ENCODE measurements at regions not wholly inside any gene's neighbourhood (a gene's known extent, or its start where the extent isn't known, plus 50 kb on each side); places are given as distances from the start of the nearest gene placed in this dataset.

DNA sequence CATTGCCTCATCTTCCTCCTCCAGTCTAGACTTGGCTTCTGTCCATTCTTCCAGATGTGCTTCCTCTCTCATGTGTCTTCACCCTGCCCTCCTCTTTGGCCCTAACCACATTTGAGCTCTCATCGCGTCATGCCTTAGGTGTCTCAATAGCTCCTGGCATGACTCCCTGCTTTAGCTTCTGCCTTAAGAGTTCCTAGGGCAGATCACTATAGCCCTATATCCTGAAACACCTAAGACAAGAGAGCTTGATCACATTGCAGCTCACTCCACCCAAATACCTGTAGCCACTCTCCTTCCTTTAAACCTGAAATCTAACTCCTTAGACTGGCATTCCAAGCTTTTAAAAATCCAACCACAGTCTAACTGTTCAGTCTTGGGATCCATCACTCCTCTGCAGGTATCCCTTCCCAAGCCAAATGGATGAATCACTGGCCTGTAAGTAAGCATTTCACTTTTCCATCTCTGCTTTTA lies 69.0 kb upstream of the STXBP5 start:
- no peak overlapping the region for H3K27ac Mint-ChIP-seq (ENCODE audit: unreplicated experiment)
- H3K27me3 Mint-ChIP-seq (ENCODE audit: unreplicated experiment) = no peaks in the 10 kb centered on the region
- no TSS peak for BruUV-seq (replicated peaks)
- H3K4me3 Mint-ChIP-seq (ENCODE audit: low read depth, unreplicated experiment) = no peak overlapping the region
- CTCF ChIA-PET = interaction anchor here (0.7 kb wide), 1 partner anchor 266 kb away, joined by 3 read pairs; no protein-coding TSS in a partner anchor
- no peaks in the 10 kb centered on the region for H3K36me3 Mint-ChIP-seq (ENCODE audit: insufficient read depth, unreplicated experiment)
- DNase-seq = no peak
- TF ChIP-seq, protein P1, sequence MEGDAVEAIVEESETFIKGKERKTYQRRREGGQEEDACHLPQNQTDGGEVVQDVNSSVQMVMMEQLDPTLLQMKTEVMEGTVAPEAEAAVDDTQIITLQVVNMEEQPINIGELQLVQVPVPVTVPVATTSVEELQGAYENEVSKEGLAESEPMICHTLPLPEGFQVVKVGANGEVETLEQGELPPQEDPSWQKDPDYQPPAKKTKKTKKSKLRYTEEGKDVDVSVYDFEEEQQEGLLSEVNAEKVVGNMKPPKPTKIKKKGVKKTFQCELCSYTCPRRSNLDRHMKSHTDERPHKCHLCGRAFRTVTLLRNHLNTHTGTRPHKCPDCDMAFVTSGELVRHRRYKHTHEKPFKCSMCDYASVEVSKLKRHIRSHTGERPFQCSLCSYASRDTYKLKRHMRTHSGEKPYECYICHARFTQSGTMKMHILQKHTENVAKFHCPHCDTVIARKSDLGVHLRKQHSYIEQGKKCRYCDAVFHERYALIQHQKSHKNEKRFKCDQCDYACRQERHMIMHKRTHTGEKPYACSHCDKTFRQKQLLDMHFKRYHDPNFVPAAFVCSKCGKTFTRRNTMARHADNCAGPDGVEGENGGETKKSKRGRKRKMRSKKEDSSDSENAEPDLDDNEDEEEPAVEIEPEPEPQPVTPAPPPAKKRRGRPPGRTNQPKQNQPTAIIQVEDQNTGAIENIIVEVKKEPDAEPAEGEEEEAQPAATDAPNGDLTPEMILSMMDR (IDR thresholded peaks at IDR 0.05; ENCODE audit: unreplicated experiment) = no peak
- intact Hi-C loops (cut with micrococcal nuclease; ENCODE audit: unreplicated experiment) = no loop called here
- peaks cover 4% of the 10 kb centered on the region for H3K9me3 Mint-ChIP-seq (ENCODE audit: low read depth, unreplicated experiment)
- peaks cover 7% of the 10 kb centered on the region for H3K4me1 Mint-ChIP-seq (ENCODE audit: low read depth, unreplicated experiment)

DNA sequence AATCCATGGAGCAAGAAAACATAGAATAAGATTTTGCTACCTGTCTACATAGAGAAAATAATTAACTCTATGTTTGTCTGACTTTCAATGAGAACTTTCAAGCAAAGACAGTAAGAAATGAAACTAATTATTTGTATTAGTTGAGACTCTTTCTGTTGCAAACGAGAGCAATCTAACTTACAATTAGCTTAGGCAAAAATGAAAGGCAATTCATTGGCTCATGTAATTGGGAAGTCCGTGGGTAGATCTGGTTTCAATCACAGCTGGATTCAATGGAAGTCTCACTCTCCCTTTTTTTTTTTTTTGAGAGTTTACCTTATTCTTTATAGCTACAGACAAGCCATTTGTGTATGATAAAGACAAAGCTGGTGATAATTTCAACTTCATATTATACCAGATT lies 68.2 kb upstream of the STXBP5 start:
- Mint-ChIP-seq H3K4me3 (ENCODE audit: low read depth, unreplicated experiment) (no peak overlapping the region), H3K27me3 (ENCODE audit: unreplicated experiment) (no peaks in the 10 kb centered on the region), H3K9me3 (ENCODE audit: low read depth, unreplicated experiment) (peaks cover 4% of the 10 kb centered on the region), H3K36me3 (ENCODE audit: insufficient read depth, unreplicated experiment) (no peaks in the 10 kb centered on the region), H3K27ac (ENCODE audit: unreplicated experiment) (no peak overlapping the region), H3K4me1 (ENCODE audit: low read depth, unreplicated experiment) (peaks cover 7% of the 10 kb centered on the region)
- BruUV-seq (replicated peaks) = no TSS peak
- TF ChIP-seq, protein P1 (IDR thresholded peaks at IDR 0.05; ENCODE audit: unreplicated experiment) = no peak
- intact Hi-C loops (cut with micrococcal nuclease; ENCODE audit: unreplicated experiment) = no loop called here
- no peak for DNase-seq
- CTCF ChIA-PET = no interaction called here

DNA sequence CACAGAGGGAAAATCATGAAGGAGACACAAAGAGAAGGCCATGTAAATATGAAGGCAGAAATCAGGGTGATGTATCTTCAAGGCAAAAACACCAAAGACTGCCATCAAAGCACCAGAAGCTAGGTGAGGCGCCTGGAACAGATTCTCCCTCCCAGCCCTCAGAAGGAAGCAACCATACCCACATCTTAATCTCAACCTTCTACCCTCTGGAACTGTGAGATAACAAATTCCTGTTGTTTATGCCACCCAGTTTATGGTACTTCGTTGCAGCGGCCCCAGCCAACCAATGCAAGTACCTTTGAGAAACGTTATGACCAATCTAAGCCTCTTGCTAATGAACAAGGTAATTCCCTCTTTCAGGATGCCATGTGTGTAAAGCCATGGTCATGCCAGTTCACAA lies 66.2 kb upstream of the STXBP5 start:
- Mint-ChIP-seq H3K9me3 (ENCODE audit: low read depth, unreplicated experiment) (peaks cover 4% of the 10 kb centered on the region), H3K36me3 (ENCODE audit: insufficient read depth, unreplicated experiment) (no peaks in the 10 kb centered on the region), H3K4me3 (ENCODE audit: low read depth, unreplicated experiment) (no peak overlapping the region), H3K27me3 (ENCODE audit: unreplicated experiment) (no peaks in the 10 kb centered on the region), H3K27ac (ENCODE audit: unreplicated experiment) (no peak overlapping the region), H3K4me1 (ENCODE audit: low read depth, unreplicated experiment) (peaks cover 7% of the 10 kb centered on the region)
- intact Hi-C loops (cut with micrococcal nuclease; ENCODE audit: unreplicated experiment) = no loop called here
- DNase-seq = no peak
- CTCF ChIA-PET = no interaction called here
- TF ChIP-seq, protein P1 (IDR thresholded peaks at IDR 0.05; ENCODE audit: unreplicated experiment) = no peak
- BruUV-seq (replicated peaks) = no TSS peak

DNA sequence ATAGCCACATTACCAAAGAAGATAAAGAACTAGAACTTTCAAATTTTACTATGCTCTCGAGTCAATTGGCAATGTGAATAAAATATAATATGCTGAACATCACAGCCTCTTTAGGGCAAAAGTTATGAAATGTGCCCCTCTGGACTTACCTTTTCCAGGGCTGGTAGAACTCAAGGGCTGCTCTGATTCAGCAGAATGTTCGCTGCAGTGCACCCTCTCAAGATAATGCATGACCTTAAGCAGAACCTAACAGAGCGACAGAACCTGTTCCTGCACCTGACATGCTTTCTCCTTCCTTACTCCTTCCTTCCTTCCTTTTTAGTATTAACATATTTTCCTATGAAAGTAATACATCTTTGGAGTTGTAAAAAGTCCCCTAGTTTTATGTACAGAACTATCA lies 65.4 kb upstream of the STXBP5 start:
- Mint-ChIP-seq H3K4me3 (ENCODE audit: low read depth, unreplicated experiment) (no peak overlapping the region), H3K9me3 (ENCODE audit: low read depth, unreplicated experiment) (peaks cover 4% of the 10 kb centered on the region), H3K36me3 (ENCODE audit: insufficient read depth, unreplicated experiment) (no peaks in the 10 kb centered on the region), H3K4me1 (ENCODE audit: low read depth, unreplicated experiment) (peaks cover 7% of the 10 kb centered on the region), H3K27ac (ENCODE audit: unreplicated experiment) (no peak overlapping the region), H3K27me3 (ENCODE audit: unreplicated experiment) (no peaks in the 10 kb centered on the region)
- TF ChIP-seq, protein P1 (IDR thresholded peaks at IDR 0.05; ENCODE audit: unreplicated experiment) = no peak
- DNase-seq = no peak
- BruUV-seq (replicated peaks) = no TSS peak
- CTCF ChIA-PET = no interaction called here
- intact Hi-C loops (cut with micrococcal nuclease; ENCODE audit: unreplicated experiment) = no loop called here
